ENCODE measurements at regions not wholly inside any gene's neighbourhood (a gene's known extent, or its start where the extent isn't known, plus 50 kb on each side); places are given as distances from the start of the nearest gene placed in this dataset.

DNA sequence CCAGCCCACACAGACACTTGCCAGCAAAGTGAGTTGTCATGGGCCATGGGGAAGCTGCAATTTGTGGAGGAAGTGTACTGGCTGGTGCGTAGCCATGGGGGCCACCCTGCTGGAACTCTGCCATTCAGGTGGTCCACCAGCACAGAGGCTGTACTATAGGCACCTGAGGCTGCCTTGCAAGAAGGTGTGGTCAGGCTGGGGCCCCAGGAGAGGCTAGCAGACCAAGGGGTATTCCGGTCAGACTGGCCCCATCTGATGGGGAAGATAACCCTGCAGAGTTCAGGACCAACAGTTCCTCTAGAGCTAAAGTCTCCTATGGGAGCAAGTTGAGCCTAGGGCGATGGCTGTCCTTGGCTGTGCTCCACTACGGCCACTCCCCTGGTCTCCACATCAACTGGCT, 136.1 kb downstream of the DCAF12L2 start:
- no peaks in the 10 kb centered on the region for H3K36me3 ChIP-seq (replicated peaks in 1 of 2; ENCODE audit: control insufficient read depth in 1 of 2, insufficient read depth in 2 of 2, low read length in 2 of 2)
- no peak overlapping the region for H3K4me2 ChIP-seq (ENCODE audit: low read depth, low read length)
- no peaks in the 10 kb centered on the region for H3K27me3 ChIP-seq (ENCODE audit: control insufficient read depth in 1 of 2, insufficient read depth in 2 of 2, low read length in 2 of 2)
- no CpG with 5 or more reads among the region's 4 CpGs for WGBS (ENCODE audit: low lambda C conversion rate)
- FAIRE-seq (no peak), ATAC-seq (no peak), DNase-seq (ENCODE audit: low spot score) (no peak)
- CTCF ChIA-PET (ENCODE audit: low intra/inter-chr PET ratio, low total read pairs) = no interaction called here
- in situ Hi-C loops (cut with HindIII; ENCODE audit: extremely low pct_ligation_motif_present, low pct_unique_long_range_greater_than_20kb) = no loop called here
- H3K9ac ChIP-seq (ENCODE audit: insufficient read depth, low read depth, low read length) = no peak overlapping the region
- H3K79me2 ChIP-seq (ENCODE audit: insufficient read depth, low read length) = no peaks in the 10 kb centered on the region
- H3K4me1 ChIP-seq (ENCODE audit: insufficient read depth, low read length) = no peaks in the 10 kb centered on the region
- POLR2A ChIA-PET = no interaction called here
- no peak overlapping the region for H3K4me3 ChIP-seq (replicated peaks in 1 of 3; ENCODE audit: insufficient read depth in 1 of 3, low read depth in 2 of 3, low read length in 3 of 3)
- H3K9me3 ChIP-seq (ENCODE audit: low read length) = no peaks in the 10 kb centered on the region; the same call in 1 of the 2 replicates
- no peaks in the 10 kb centered on the region for H4K20me1 ChIP-seq (ENCODE audit: insufficient read depth, low read length)
- intact Hi-C loops (cut with micrococcal nuclease; ENCODE audit: unreplicated experiment) = no loop called here
- no peak overlapping the region for H2AFZ ChIP-seq (ENCODE audit: low read length)
- H3K27ac ChIP-seq (ENCODE audit: extremely low read length, insufficient read depth, low read length) = no peak overlapping the region
- TF ChIP-seq TAF15 (IDR thresholded peaks at IDR 0.05; ENCODE audit: low read depth, low read length, poor library complexity, severe bottlenecking) (no peak), TEAD2 (CRISPR knock-in tag; IDR thresholded peaks at IDR 0.05) (no peak), SAP130 (CRISPR knock-in tag; IDR thresholded peaks at IDR 0.05; ENCODE audit: low read depth) (no peak), FOXA3 (CRISPR knock-in tag; IDR thresholded peaks at IDR 0.05) (no peak), RFX5 (IDR thresholded peaks at IDR 0.05; ENCODE audit: low read depth, low read length) (no peak), MTA3 (CRISPR knock-in tag; IDR thresholded peaks at IDR 0.05) (no peak), ZNF235 (CRISPR knock-in tag; IDR thresholded peaks at IDR 0.05; ENCODE audit: borderline replicate concordance) (no peak), DNMT3B (CRISPR knock-in tag; conservative IDR thresholded peaks at IDR 0.05) (no peak), PPARG (CRISPR knock-in tag; conservative IDR thresholded peaks at IDR 0.05) (no peak), ZNF644 (CRISPR knock-in tag; IDR thresholded peaks at IDR 0.05; ENCODE audit: low read depth) (no peak), XRCC5 (optimal IDR thresholded peaks at IDR 0.05; ENCODE audit: low read length) (no peak), ZNF468 (CRISPR knock-in tag; IDR thresholded peaks at IDR 0.05) (no peak)
- TF ChIP-seq, protein P1, sequence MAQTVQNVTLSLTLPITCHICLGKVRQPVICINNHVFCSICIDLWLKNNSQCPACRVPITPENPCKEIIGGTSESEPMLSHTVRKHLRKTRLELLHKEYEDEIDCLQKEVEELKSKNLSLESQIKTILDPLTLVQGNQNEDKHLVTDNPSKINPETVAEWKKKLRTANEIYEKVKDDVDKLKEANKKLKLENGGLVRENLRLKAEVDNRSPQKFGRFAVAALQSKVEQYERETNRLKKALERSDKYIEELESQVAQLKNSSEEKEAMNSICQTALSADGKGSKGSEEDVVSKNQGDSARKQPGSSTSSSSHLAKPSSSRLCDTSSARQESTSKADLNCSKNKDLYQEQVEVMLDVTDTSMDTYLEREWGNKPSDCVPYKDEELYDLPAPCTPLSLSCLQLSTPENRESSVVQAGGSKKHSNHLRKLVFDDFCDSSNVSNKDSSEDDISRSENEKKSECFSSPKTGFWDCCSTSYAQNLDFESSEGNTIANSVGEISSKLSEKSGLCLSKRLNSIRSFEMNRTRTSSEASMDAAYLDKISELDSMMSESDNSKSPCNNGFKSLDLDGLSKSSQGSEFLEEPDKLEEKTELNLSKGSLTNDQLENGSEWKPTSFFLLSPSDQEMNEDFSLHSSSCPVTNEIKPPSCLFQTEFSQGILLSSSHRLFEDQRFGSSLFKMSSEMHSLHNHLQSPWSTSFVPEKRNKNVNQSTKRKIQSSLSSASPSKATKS (CRISPR knock-in tag; IDR thresholded peaks at IDR 0.05) = no peak
- TF ChIP-seq, protein P2, sequence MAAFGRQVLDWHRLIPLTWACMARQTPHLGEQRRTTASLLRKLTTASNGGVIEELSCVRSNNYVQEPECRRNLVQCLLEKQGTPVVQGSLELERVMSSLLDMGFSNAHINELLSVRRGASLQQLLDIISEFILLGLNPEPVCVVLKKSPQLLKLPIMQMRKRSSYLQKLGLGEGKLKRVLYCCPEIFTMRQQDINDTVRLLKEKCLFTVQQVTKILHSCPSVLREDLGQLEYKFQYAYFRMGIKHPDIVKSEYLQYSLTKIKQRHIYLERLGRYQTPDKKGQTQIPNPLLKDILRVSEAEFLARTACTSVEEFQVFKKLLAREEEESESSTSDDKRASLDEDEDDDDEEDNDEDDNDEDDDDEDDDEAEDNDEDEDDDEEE (CRISPR knock-in tag; IDR thresholded peaks at IDR 0.05) = no peak
- TF ChIP-seq, protein P3, sequence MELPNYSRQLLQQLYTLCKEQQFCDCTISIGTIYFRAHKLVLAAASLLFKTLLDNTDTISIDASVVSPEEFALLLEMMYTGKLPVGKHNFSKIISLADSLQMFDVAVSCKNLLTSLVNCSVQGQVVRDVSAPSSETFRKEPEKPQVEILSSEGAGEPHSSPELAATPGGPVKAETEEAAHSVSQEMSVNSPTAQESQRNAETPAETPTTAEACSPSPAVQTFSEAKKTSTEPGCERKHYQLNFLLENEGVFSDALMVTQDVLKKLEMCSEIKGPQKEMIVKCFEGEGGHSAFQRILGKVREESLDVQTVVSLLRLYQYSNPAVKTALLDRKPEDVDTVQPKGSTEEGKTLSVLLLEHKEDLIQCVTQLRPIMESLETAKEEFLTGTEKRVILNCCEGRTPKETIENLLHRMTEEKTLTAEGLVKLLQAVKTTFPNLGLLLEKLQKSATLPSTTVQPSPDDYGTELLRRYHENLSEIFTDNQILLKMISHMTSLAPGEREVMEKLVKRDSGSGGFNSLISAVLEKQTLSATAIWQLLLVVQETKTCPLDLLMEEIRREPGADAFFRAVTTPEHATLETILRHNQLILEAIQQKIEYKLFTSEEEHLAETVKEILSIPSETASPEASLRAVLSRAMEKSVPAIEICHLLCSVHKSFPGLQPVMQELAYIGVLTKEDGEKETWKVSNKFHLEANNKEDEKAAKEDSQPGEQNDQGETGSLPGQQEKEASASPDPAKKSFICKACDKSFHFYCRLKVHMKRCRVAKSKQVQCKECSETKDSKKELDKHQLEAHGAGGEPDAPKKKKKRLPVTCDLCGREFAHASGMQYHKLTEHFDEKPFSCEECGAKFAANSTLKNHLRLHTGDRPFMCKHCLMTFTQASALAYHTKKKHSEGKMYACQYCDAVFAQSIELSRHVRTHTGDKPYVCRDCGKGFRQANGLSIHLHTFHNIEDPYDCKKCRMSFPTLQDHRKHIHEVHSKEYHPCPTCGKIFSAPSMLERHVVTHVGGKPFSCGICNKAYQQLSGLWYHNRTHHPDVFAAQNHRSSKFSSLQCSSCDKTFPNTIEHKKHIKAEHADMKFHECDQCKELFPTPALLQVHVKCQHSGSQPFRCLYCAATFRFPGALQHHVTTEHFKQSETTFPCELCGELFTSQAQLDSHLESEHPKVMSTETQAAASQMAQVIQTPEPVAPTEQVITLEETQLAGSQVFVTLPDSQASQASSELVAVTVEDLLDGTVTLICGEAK (IDR thresholded peaks at IDR 0.05) = no peak
- TF ChIP-seq, protein P3 (CRISPR knock-in tag; IDR thresholded peaks at IDR 0.05) = no peak
- BruUV-seq (replicated peaks) = no TSS peak
